Liver (tissue), 8 donors: ENCODE measurements at regions not wholly inside any gene's neighbourhood (a gene's known extent, or its start where the extent isn't known, plus 50 kb on each side); places are given as distances from the start of the nearest gene placed in this dataset.

ENCODE experiments used
- DNase-seq: peaks from one replicate; pipeline ENCODE4 v3.0.0-alpha.2; 2017; ENCODE audit warnings: low spot score
- H3K27ac ChIP-seq, 2 donors: one replicate each; pipeline ENCODE4 v1.7.0; 2013; ENCODE audit warnings: inconsistent platforms in 2 of 2, low read length in 2 of 2, control low read depth in 1 of 2, low read depth in 1 of 2, mild to moderate bottlenecking in 1 of 2
- H3K27me3 ChIP-seq, 4 donors: one replicate each; pipeline versions ENCODE4 v1.6.1 to v1.7.0; 2013; ENCODE audit warnings: low read length in 3 of 4, inconsistent platforms in 1 of 4, mild to moderate bottlenecking in 1 of 4, moderate library complexity in 1 of 4; ENCODE audit not compliant: control insufficient read depth in 4 of 4, insufficient read depth in 4 of 4
- H3K36me3 ChIP-seq, 4 donors: one replicate each; pipeline versions ENCODE4 v1.6.1 to v1.7.0; 2013; ENCODE audit warnings: low read length in 3 of 4, mild to moderate bottlenecking in 3 of 4, low read depth in 1 of 4, moderate library complexity in 1 of 4; ENCODE audit not compliant: control insufficient read depth in 4 of 4, insufficient read depth in 3 of 4
- H3K4me1 ChIP-seq, 4 donors: one replicate each; pipeline versions ENCODE4 v1.6.1 to v1.7.0; 2013; ENCODE audit warnings: low read length in 3 of 4, mild to moderate bottlenecking in 3 of 4, moderate library complexity in 1 of 4; ENCODE audit not compliant: control insufficient read depth in 4 of 4, insufficient read depth in 4 of 4
- H3K4me3 ChIP-seq, 3 donors: one replicate each; pipeline versions ENCODE4 v1.6.1 to v1.7.0; 2013; ENCODE audit warnings: low read length in 3 of 3, control low read depth in 1 of 3, low read depth in 1 of 3, mild to moderate bottlenecking in 1 of 3
- H3K9ac ChIP-seq, 2 donors: one replicate each; pipeline ENCODE4 v1.7.0; 2013; ENCODE audit warnings: low read length in 2 of 2, mild to moderate bottlenecking in 2 of 2, moderate library complexity in 2 of 2, control low read depth in 1 of 2, low read depth in 1 of 2
- H3K9me3 ChIP-seq, 4 donors: one replicate each; pipeline versions ENCODE4 v1.6.1 to v1.7.0; 2013; ENCODE audit warnings: low read length in 3 of 4; ENCODE audit not compliant: control insufficient read depth in 4 of 4
- ATF3 ChIP-seq: IDR thresholded peaks from 2 replicates; pipeline ENCODE4 v1.6.1; 2016; ENCODE audit warnings: antibody characterized with exemption
- CTCF ChIP-seq: fragments of 150-350 bp; IDR thresholded peaks from 2 replicates; pipeline ENCODE4 v1.5.1; 2017; ENCODE audit warnings: improper control_type of control experiment, low read depth, low read length; ENCODE audit not compliant: missing input control
- EGR1 ChIP-seq, 2 donors: IDR thresholded peaks; 2 replicates each; pipeline ENCODE4 v1.6.1; 2016 to 2018; ENCODE audit warnings: antibody characterized with exemption in 2 of 2, low read depth in 2 of 2
- FOXA1 ChIP-seq: IDR thresholded peaks from 2 replicates; pipeline ENCODE4 v1.6.1; 2016; ENCODE audit warnings: antibody characterized with exemption
- FOXA2 ChIP-seq: IDR thresholded peaks from 2 replicates; pipeline ENCODE4 v1.6.1; 2016; ENCODE audit warnings: antibody characterized with exemption
- GABPA ChIP-seq, 2 donors: IDR thresholded peaks in 1 of 2; conservative IDR thresholded peaks in 1 of 2; 2 replicates each; pipeline ENCODE4 v1.6.1; 2016; ENCODE audit warnings: antibody characterized with exemption in 2 of 2, mild to moderate bottlenecking in 1 of 2, moderate library complexity in 1 of 2
- HNF4G ChIP-seq: IDR thresholded peaks from 2 replicates; pipeline ENCODE4 v1.6.1; 2016; ENCODE audit warnings: antibody characterized with exemption
- JUND ChIP-seq, 2 donors: IDR thresholded peaks; 2 replicates each; pipeline ENCODE4 v1.6.1; 2016; ENCODE audit warnings: antibody characterized with exemption in 2 of 2
- MAX ChIP-seq: IDR thresholded peaks from 2 replicates; pipeline ENCODE4 v1.6.1; 2016; ENCODE audit warnings: antibody characterized with exemption
- NR2F2 ChIP-seq: IDR thresholded peaks from 2 replicates; pipeline ENCODE4 v1.6.1; 2016; ENCODE audit warnings: antibody characterized with exemption
- RAD21 ChIP-seq, 2 donors: IDR thresholded peaks; 2 replicates each; pipeline ENCODE4 v1.6.1; 2016; ENCODE audit warnings: antibody characterized with exemption in 2 of 2, mild to moderate bottlenecking in 2 of 2
- REST ChIP-seq: IDR thresholded peaks from 2 replicates; pipeline ENCODE4 v1.6.1; 2016; ENCODE audit warnings: antibody characterized with exemption, mild to moderate bottlenecking
- RXRA ChIP-seq, 2 donors: IDR thresholded peaks; 2 replicates each; pipeline ENCODE4 v1.6.1; 2017 to 2018; ENCODE audit warnings: antibody characterized with exemption in 2 of 2, mild to moderate bottlenecking in 1 of 2
- SP1 ChIP-seq: IDR thresholded peaks from 2 replicates; pipeline ENCODE4 v1.6.1; 2018; ENCODE audit warnings: antibody characterized with exemption, mild to moderate bottlenecking
- TAF1 ChIP-seq: conservative IDR thresholded peaks from 2 replicates; pipeline ENCODE4 v1.6.1; 2016; ENCODE audit warnings: antibody characterized with exemption, mild to moderate bottlenecking
- YY1 ChIP-seq: IDR thresholded peaks from 2 replicates; pipeline ENCODE4 v1.6.1; 2016; ENCODE audit warnings: antibody characterized with exemption, mild to moderate bottlenecking
- ZBTB33 ChIP-seq: IDR thresholded peaks from 2 replicates; pipeline ENCODE4 v1.6.1; 2016; ENCODE audit warnings: antibody characterized with exemption
- WGBS: extraction: QIAGEN DNeasy Blood & Tissue Kit; methylation state at CpG from one replicate; pipeline ENCODE4 v1.1.7; 2013; 5-methylcytosine and 5-hydroxymethylcytosine counted together
- donor health status: healthy.
- donor health status: healthy.
- donor health status: healthy.
- donor health status: healthy.
- donor health status: healthy.

- TF ChIP-seq CTCF (no peak), HNF4G (no peak), TAF1 (no peak), JUND (IDR thresholded peaks at IDR 0.05) (no peak), FOXA2 (no peak)
Measured at GRCh38 chr5:93357686-93358085, 223.3 kb downstream of the NR2F1-AS1 start (continued).

- WGBS = 83% methylated on average over 8 of the region's 8 CpGs
- H3K9me3 ChIP-seq = no peaks in the 10 kb centered on the region
- no peak for DNase-seq
- H3K36me3 ChIP-seq = no peaks in the 10 kb centered on the region
- H3K4me3 ChIP-seq = no peak overlapping the region
- H3K9ac ChIP-seq = no peak overlapping the region
- no peak for TF ChIP-seq REST
- no peak for TF ChIP-seq YY1
- TF ChIP-seq SP1 = no peak
- TF ChIP-seq EGR1 (IDR thresholded peaks at IDR 0.05; ENCODE audit: low read depth in 2 of 2) = no peak
- TF ChIP-seq MAX = no peak
- no peak for TF ChIP-seq RXRA (IDR thresholded peaks at IDR 0.05)
- no peak for TF ChIP-seq FOXA1
- TF ChIP-seq RAD21 (IDR thresholded peaks at IDR 0.05) = no peak
- no peak for TF ChIP-seq ZBTB33
- no peak for TF ChIP-seq NR2F2
- TF ChIP-seq FOXA2 = no peak
- no peak for TF ChIP-seq CTCF
- TF ChIP-seq ATF3 = no peak
- no peak for TF ChIP-seq GABPA (IDR thresholded peaks at IDR 0.05 in 1 of 2, conservative IDR thresholded peaks at IDR 0.05 in 1 of 2)
- no peak for TF ChIP-seq HNF4G
- TF ChIP-seq JUND (IDR thresholded peaks at IDR 0.05) = no peak
- no peak for TF ChIP-seq TAF1
- no peak overlapping the region for H3K27ac ChIP-seq
- H3K27me3 ChIP-seq = peaks cover 0 to 4% (median 1%) of the 10 kb centered on the region in 4 donors
- no peaks in the 10 kb centered on the region for H3K4me1 ChIP-seq
Measured at GRCh38 chr5:93355691-93356090, 225.3 kb downstream of the NR2F1-AS1 start.
